ENCODE measurements at regions not wholly inside any gene's neighbourhood (a gene's known extent, or its start where the extent isn't known, plus 50 kb on each side); places are given as distances from the start of the nearest gene placed in this dataset.
A peak's percentile ranks its signal among the peaks of the same experiment; 100 is the strongest.
"Not testable (repeated sequence)": the region's sequence is repeated elsewhere in the genome, so short reads cannot be mapped to it uniquely, and the experiment has no call there.

- no peaks in the 10 kb centered on the region for H3K4me1 ChIP-seq
- no peaks in the 10 kb centered on the region for H3K27me3 ChIP-seq
- H3K4me3 ChIP-seq = no peak overlapping the region
- no peak for TF ChIP-seq CTCF (IDR thresholded peaks at IDR 0.05)
- no peak overlapping the region for H3K27ac ChIP-seq
- no peak for ATAC-seq
- no peak for DNase-seq
- intact Hi-C loops (cut with DNase I) = no loop called here
- no peaks in the 10 kb centered on the region for H3K36me3 ChIP-seq
- no peaks in the 10 kb centered on the region for H3K9me3 ChIP-seq
Observed at GRCh38 chr5:98365126-98365525, 408.3 kb upstream of the RGMB start.

- ATAC-seq (no peak), DNase-seq (no peak)
- intact Hi-C loops (cut with DNase I) = no loop called here
- Histone ChIP-seq H3K27ac (no peak overlapping the region), H3K4me1 (no peaks in the 10 kb centered on the region), H3K27me3 (no peaks in the 10 kb centered on the region), H3K4me3 (no peak overlapping the region), H3K9me3 (no peaks in the 10 kb centered on the region), H3K36me3 (no peaks in the 10 kb centered on the region)
- TF ChIP-seq CTCF (IDR thresholded peaks at IDR 0.05) = no peak
Observed at GRCh38 chr5:98368141-98368540, 405.3 kb upstream of the RGMB start.

- DNase-seq (no peak), ATAC-seq (no peak)
- Histone ChIP-seq H3K9me3 (no peaks in the 10 kb centered on the region), H3K4me3 (no peak overlapping the region), H3K27ac (no peak overlapping the region), H3K27me3 (no peaks in the 10 kb centered on the region), H3K36me3 (no peaks in the 10 kb centered on the region), H3K4me1 (no peaks in the 10 kb centered on the region)
- TF ChIP-seq CTCF (IDR thresholded peaks at IDR 0.05) = no peak
- intact Hi-C loops (cut with DNase I) = no loop called here
Observed at GRCh38 chr5:98372351-98372750, 401.1 kb upstream of the RGMB start.

- no peak for TF ChIP-seq CTCF (IDR thresholded peaks at IDR 0.05)
- DNase-seq = peak; percentile 52
- Histone ChIP-seq H3K4me1 (no peaks in the 10 kb centered on the region), H3K9me3 (no peaks in the 10 kb centered on the region), H3K27ac (no peak overlapping the region), H3K4me3 (no peak overlapping the region), H3K27me3 (no peaks in the 10 kb centered on the region), H3K36me3 (no peaks in the 10 kb centered on the region)
- no peak for ATAC-seq
- intact Hi-C loops (cut with DNase I) = no loop called here
Observed at GRCh38 chr5:98391921-98392625, 381.4 kb upstream of the RGMB start.

GRCh38 chr5:98393205-98393604, 380.3 kb upstream of the RGMB start:
- ATAC-seq; H3K4me3 ChIP-seq; H3K27me3 ChIP-seq; H3K36me3 ChIP-seq; intact Hi-C loops (cut with DNase I); H3K27ac ChIP-seq; H3K9me3 ChIP-seq; H3K4me1 ChIP-seq: not testable (repeated sequence)
- peak; percentile 58 for DNase-seq

- no peak overlapping the region for H3K27ac ChIP-seq
- no peak overlapping the region for H3K4me3 ChIP-seq
- H3K36me3 ChIP-seq = no peaks in the 10 kb centered on the region
- no peaks in the 10 kb centered on the region for H3K9me3 ChIP-seq
- intact Hi-C loops (cut with DNase I) = no loop called here
- ATAC-seq (no peak), DNase-seq (no peak)
- no peaks in the 10 kb centered on the region for H3K27me3 ChIP-seq
- no peak for TF ChIP-seq CTCF (IDR thresholded peaks at IDR 0.05)
- no peaks in the 10 kb centered on the region for H3K4me1 ChIP-seq
Observed at GRCh38 chr5:98397081-98397480, 376.4 kb upstream of the RGMB start.

All from upper lobe of right lung (tissue), 1 donor.